ENCODE measurements at regions not wholly inside any gene's neighbourhood (a gene's known extent, or its start where the extent isn't known, plus 50 kb on each side); places are given as distances from the start of the nearest gene placed in this dataset.

- TF ChIP-seq ZNF652 (CRISPR knock-in tag; IDR thresholded peaks at IDR 0.05; ENCODE audit: borderline replicate concordance, low read depth), result peak; percentile 80
- TF ChIP-seq FOSL2 (CRISPR knock-in tag; IDR thresholded peaks at IDR 0.05), result peak; percentile 26; the same call in 1 of the 2 replicates
- peak; percentile 92 for TF ChIP-seq TEAD3 (CRISPR knock-in tag; optimal IDR thresholded peaks at IDR 0.05; ENCODE audit: borderline replicate concordance)
- no peak for TF ChIP-seq FOXP1 (IDR thresholded peaks at IDR 0.05)
- peak; percentile 55; the same call in 1 of the 2 replicates for TF ChIP-seq FOXP1 (CRISPR knock-in tag; IDR thresholded peaks at IDR 0.05)
- no peak for TF ChIP-seq MED13 (CRISPR knock-in tag; IDR thresholded peaks at IDR 0.05)
- TF ChIP-seq IKZF1 (IDR thresholded peaks at IDR 0.05), result no peak
- no peak for TF ChIP-seq HES4 (CRISPR knock-in tag; IDR thresholded peaks at IDR 0.05; ENCODE audit: borderline replicate concordance)
- no peak for TF ChIP-seq ISX (CRISPR knock-in tag; conservative IDR thresholded peaks at IDR 0.05)
- TF ChIP-seq SP5 (CRISPR knock-in tag; IDR thresholded peaks at IDR 0.05; ENCODE audit: borderline replicate concordance, low read depth), result peak; percentile 49; the same call in 1 of the 2 replicates
- no peak for TF ChIP-seq FLYWCH1 (CRISPR knock-in tag; IDR thresholded peaks at IDR 0.05)
- TF ChIP-seq ZNF605 (CRISPR knock-in tag; IDR thresholded peaks at IDR 0.05), result no peak
- no peak for TF ChIP-seq NAIF1 (CRISPR knock-in tag; IDR thresholded peaks at IDR 0.05; ENCODE audit: borderline replicate concordance)
- no peak for TF ChIP-seq ATF7 (IDR thresholded peaks at IDR 0.05)
- no peak for TF ChIP-seq ATF7 (CRISPR knock-in tag; IDR thresholded peaks at IDR 0.05)
- 0 out of 2 replicates have a peak, but pooled peaks have one; percentile 42 for TF ChIP-seq TBX2 (CRISPR knock-in tag; IDR thresholded peaks at IDR 0.05; ENCODE audit: borderline replicate concordance)
- no peak for TF ChIP-seq KLF15 (CRISPR knock-in tag; IDR thresholded peaks at IDR 0.05; ENCODE audit: borderline replicate concordance)
- TF ChIP-seq ZMYM3 (CRISPR knock-in tag; IDR thresholded peaks at IDR 0.05), result peak; percentile 60
- peak; percentile 54; the same call in 1 of the 2 replicates for TF ChIP-seq POGK (CRISPR knock-in tag; conservative IDR thresholded peaks at IDR 0.05)
- peak; percentile 67 for TF ChIP-seq GATAD2A (CRISPR knock-in tag; IDR thresholded peaks at IDR 0.05)
- no peak; the same call in 1 of the 2 replicates for TF ChIP-seq ZNF609 (CRISPR knock-in tag; IDR thresholded peaks at IDR 0.05; ENCODE audit: borderline replicate concordance)
- TF ChIP-seq ZSCAN5A (CRISPR knock-in tag; IDR thresholded peaks at IDR 0.05; ENCODE audit: borderline replicate concordance), result 0 out of 2 replicates have a peak, but pooled peaks have one; percentile 38
Observed at GRCh38 chr20:22425344-22426295, 158.8 kb downstream of the FOXA2 start (continued).

Measured in HepG2 (cell line).